Bronchial epithelial cell (primary cell): ENCODE measurements at regions not wholly inside any gene's neighbourhood (a gene's known extent, or its start where the extent isn't known, plus 50 kb on each side); places are given as distances from the start of the nearest gene placed in this dataset.

ENCODE experiments used
- DNase-seq: peaks from one replicate; pipeline ENCODE4 v3.0.0-alpha.2; 2010; ENCODE audit warnings: low read depth
- FAIRE-seq: peaks from 2 replicates; lab custom pipeline; 2011; peaks lifted over from hg19 to GRCh38; lab: Jason Lieb, UNC
- H3K27me3 ChIP-seq: 2 replicates; pipeline ENCODE4 v1.5.1; 2011; ENCODE audit warnings: low read length; ENCODE audit not compliant: control insufficient read depth, insufficient read depth
- H3K36me3 ChIP-seq: 2 replicates; pipeline ENCODE4 v1.5.1; 2011; ENCODE audit warnings: low read length; ENCODE audit not compliant: control insufficient read depth, insufficient read depth
- H3K4me3 ChIP-seq: 2 replicates; pipeline ENCODE4 v1.5.1; 2011; ENCODE audit warnings: mild to moderate bottlenecking, low read depth, low read length, control low read depth
- TF ChIP-seq, protein P1 (sequence below): IDR thresholded peaks from 2 replicates; pipeline ENCODE4 v1.5.1; 2011; ENCODE audit warnings: mild to moderate bottlenecking, moderate library complexity, low read length, control low read depth, inconsistent platforms; ENCODE audit not compliant: insufficient read depth, severe bottlenecking

DNA sequence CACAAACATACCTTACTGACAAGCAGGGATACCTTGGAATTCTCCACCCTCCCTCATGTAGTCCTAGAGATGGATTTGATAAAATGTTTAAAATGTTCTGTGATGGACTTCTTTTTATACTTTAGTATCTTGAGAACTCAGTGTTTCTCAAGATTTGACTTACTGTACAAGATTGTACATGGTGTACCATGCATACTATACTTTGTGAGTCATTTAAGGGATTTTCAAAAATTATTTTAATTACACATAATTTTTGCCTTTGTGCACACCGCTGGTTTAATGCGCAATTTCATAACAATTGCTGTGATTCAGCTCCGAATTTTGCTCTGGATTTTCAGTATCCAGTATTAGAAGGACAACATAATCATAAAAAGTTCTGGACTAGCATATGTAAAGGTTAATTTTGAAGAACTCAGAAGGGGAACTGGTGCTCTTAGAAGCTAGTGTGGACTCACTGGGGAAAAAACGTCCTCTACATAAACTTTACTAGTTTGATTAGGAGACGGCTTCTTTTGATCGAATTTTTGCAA, 78.6 kb upstream of the ACSL3 start:
- Histone ChIP-seq H3K4me3 (no peak overlapping the region), H3K27me3 (no peaks in the 10 kb centered on the region), H3K36me3 (no peaks in the 10 kb centered on the region)
- TF ChIP-seq, protein P1, sequence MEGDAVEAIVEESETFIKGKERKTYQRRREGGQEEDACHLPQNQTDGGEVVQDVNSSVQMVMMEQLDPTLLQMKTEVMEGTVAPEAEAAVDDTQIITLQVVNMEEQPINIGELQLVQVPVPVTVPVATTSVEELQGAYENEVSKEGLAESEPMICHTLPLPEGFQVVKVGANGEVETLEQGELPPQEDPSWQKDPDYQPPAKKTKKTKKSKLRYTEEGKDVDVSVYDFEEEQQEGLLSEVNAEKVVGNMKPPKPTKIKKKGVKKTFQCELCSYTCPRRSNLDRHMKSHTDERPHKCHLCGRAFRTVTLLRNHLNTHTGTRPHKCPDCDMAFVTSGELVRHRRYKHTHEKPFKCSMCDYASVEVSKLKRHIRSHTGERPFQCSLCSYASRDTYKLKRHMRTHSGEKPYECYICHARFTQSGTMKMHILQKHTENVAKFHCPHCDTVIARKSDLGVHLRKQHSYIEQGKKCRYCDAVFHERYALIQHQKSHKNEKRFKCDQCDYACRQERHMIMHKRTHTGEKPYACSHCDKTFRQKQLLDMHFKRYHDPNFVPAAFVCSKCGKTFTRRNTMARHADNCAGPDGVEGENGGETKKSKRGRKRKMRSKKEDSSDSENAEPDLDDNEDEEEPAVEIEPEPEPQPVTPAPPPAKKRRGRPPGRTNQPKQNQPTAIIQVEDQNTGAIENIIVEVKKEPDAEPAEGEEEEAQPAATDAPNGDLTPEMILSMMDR, result no peak
- no peak for FAIRE-seq
- DNase-seq, result no peak

DNA sequence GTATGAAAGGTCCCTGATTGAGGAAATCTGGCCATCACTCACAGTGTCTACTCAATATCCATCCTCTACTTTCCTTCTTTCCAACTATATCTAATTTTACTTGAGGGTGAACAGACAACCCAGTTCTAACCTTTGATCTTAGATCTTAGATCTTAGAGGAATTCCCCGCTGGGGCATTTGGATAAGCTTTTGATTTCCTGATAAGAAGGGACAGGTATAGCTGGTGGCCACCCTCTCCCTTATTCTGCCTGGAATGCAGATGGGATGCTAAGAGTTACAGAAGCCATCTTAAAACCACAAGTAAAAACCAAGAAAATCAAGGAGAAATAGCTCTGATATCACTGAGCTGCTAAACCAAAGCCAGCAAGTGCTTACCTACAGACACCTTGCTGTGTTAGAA, 77.2 kb upstream of the ACSL3 start:
- no peak overlapping the region for H3K4me3 ChIP-seq
- TF ChIP-seq, protein P1, result no peak
- FAIRE-seq, result no peak
- no peaks in the 10 kb centered on the region for H3K36me3 ChIP-seq
- no peak for DNase-seq
- H3K27me3 ChIP-seq, result no peaks in the 10 kb centered on the region

DNA sequence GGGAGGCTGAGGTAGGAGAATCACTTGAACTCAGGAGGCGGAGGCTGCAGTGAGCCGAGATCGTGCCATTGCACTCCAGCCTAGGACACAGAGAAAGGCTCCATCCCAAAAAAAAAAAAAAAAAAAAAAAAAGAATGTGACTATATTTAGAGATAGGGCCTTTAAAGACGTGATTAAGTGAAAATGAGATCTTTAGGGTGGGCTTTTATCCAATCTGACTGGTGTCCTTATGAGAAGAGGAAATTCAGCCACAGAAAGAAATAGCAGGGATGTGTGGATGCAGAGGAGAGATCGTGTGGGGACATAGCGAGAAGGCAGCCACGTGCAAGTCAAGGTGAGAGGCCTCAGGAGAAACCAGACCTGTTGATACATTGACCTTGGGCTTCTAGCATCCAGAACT, 69.9 kb upstream of the ACSL3 start:
- DNase-seq (no peak), FAIRE-seq (no peak)
- TF ChIP-seq, protein P1, result no peak

DNA sequence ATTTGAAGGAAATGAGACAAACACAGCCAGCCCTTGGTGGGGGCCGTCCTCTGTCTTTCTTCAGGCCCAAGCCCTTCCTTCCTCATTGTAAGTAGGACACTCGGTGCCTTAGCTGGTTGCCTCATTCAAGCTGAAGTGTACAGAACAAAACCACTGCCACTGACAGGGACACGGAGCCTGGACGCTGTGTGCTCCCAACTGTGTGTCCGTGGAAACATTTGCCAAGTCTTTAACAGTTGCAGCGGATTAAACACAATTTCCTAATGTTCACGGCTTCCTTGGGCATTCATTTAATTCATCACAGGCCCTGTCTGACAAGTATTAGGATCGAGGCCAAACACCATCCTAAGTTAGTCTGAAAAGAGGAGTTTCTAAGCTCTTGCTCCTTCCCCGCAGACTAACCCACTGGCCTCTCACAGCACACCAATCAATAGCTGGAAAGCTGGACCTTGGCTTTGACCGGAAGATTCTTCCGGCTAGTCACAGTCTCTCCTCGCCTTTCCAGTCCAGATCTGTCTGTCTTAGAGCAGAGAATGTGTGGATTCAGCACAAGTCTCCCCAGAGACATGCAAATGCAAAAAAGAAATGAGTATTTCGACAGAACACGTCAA, 68.7 kb upstream of the ACSL3 start:
- FAIRE-seq, result no peak
- no peak for DNase-seq
- Histone ChIP-seq H3K36me3 (no peaks in the 10 kb centered on the region), H3K4me3 (no peak overlapping the region), H3K27me3 (no peaks in the 10 kb centered on the region)
- TF ChIP-seq, protein P1, result no peak

More for the DNA sequence above, 69.9 kb upstream of the ACSL3 start:
- Histone ChIP-seq H3K27me3 (no peaks in the 10 kb centered on the region), H3K36me3 (no peaks in the 10 kb centered on the region), H3K4me3 (no peak overlapping the region)

DNA sequence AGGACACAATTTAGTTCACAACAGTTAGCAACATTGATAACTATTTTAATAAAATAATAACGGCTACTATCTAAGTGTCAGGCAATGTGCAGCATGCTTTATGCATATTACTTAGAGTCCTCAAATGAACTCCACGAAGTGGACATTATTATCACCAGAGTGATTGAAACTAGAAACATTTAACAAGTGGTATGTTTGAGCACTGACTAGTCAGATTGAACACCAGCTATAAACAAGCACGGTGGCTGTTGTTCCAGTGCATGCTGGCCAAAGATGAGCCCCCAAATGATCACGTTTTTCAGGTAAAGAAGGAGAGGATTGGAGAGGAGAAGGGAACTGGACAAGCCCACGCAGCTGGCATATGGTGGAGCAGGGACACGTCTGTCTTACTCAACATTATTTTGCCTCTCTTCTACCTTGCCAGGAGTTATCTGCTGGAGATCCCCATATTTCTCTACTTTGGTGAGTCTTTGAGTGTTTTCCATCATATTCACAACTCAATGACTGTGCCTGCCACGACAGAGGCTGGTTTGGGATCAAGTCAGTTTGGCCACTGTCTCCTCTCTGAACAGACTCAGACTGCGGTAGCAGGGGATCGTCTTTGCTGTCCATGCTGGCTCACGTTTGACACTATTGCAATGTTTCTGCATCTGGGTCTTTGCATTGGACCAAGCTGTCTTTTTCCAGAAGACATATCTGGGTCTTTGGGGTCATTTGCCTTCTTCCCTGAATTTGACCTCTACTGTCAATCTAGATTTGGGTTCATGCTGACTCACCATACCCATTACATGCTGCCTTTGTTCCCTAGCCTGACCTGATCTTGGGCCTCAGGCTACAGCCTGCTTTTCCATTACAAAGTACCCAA, 66.0 kb upstream of the ACSL3 start:
- FAIRE-seq, result no peak
- TF ChIP-seq, protein P1, result no peak

More for the DNA sequence above, 66.0 kb upstream of the ACSL3 start:
- Histone ChIP-seq H3K4me3 (no peak overlapping the region), H3K36me3 (no peaks in the 10 kb centered on the region), H3K27me3 (no peaks in the 10 kb centered on the region)
- no peak for DNase-seq
